GM18499 (cell line): ENCODE measurements at regions not wholly inside any gene's neighbourhood (a gene's known extent, or its start where the extent isn't known, plus 50 kb on each side); places are given as distances from the start of the nearest gene placed in this dataset.
"Not testable (repeated sequence)": the region's sequence is repeated elsewhere in the genome, so short reads cannot be mapped to it uniquely, and the experiment has no call there.

Experiments
- ATAC-seq: cut with Tn5 transposase; IDR thresholded peaks from one replicate; pipeline ENCODE4 v1.9.1; 2021; ENCODE audit warnings: moderate number of reproducible peaks; ENCODE audit not compliant: insufficient read depth, unreplicated experiment

- ATAC-seq: no peak
Observed at GRCh38 chr14:87268997-87269396, 724.0 kb downstream of the GALC start.

- ATAC-seq: no peak
Observed at GRCh38 chr14:87264796-87265195, 728.2 kb downstream of the GALC start.

DNA sequence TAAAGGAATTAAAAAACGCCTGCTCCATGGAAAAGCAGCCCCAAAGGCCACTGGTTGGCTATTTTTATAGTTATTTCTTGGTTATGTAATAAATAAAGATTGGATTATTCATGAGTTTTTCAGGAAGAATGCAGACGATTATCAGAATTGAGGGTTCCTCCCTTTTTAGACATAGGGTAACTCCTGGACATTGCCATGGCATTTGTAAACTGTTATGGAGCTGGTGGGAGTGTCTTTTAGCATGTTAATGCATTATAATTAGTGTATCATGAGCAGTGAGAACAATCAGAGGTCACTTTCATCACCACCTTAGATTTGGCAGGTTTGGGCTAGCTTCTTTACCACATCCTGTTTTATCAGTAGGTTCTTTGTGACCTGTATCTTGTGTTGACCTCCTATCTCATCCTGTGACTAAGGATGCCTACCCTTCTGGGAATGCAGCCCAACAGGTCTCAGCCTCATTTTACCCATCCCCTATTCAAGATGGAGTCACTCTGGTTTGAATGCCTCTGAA is 728.7 kb downstream of the GALC start:
- ATAC-seq: no peak

DNA sequence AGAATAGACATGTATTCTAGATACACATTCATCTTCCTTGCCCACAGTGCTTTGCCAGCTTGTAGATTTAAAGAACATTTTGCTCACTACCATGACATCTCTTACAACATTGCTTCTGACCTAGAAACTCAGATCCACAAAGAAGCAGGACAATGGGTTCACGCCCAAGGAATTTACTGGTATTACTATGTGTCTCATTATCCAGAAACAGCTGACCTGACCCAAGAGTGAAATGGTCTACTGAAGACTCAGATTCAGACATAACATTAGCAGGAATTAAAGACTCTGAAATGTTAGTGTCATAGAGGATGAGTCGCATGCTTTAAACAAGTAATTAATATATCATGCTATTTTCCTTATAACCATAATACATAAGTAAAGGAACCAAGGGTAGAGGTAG is 731.4 kb downstream of the GALC start:
- no peak for ATAC-seq

DNA sequence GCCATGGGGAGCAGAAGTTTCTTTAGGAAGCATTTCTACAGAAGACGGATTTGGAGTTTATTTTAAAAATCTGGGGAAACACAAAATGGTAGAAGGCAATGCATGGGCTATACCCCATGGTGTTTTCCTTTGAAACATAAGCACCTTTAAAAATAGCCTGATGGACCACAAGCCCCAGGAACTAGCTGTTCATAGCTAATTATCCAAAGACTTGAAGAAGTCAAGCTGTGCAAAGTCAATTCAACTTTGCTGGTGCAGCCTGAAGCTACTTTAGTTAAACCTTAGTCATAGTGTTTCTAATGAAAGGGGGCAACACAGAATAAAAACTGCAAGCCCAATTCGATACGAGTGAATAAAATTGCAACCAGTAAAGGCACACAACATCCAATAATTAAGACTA is 732.5 kb downstream of the GALC start:
- ATAC-seq: no peak

GRCh38 chr14:87257421-87257820 is 735.6 kb downstream of the GALC start:
- ATAC-seq: no peak

DNA sequence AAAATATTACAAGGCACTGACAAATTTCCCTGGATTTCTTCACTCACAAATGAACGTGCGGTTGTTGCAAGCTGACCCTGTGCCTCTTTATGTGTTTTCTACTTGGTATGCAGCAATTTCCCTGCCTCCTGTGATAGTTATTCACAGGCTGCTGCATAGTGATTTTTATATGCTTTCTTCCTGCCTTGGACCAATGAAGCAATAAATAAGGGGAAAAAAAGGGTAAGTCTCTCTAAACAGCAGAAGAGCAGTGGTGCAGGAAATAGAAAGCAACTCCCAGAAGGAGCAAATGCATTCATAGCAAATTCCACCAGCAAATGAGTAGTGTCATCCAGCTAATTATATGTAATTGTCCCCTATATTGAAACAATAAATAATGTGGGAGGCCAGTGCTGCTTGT is 737.9 kb downstream of the GALC start:
- no peak for ATAC-seq

- no peak for ATAC-seq
Observed at GRCh38 chr14:87254331-87254874, 738.6 kb downstream of the GALC start.

- not testable (repeated sequence) for ATAC-seq
Observed at GRCh38 chr14:87253791-87254190, 739.2 kb downstream of the GALC start.

- no peak for ATAC-seq
Observed at GRCh38 chr14:87252103-87252502, 740.9 kb downstream of the GALC start.

DNA sequence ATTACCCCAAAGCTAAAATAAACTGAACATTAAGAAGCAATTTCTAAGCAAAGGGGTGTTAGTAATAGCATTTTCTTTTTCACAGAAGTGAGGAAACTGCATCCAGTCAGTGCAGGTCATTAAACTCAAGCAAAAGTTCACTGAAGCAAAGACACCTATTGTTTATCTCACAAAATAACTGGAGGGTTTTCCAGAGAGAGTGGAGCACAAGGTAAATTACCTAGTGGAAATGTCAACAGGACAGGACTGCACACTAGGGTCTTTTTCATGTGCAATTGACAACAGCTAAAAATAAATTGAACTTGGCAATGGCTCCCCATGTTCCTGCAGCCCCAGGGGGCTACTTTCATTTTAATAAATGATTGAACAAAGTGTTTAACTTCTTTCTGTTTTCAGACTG is 742.0 kb downstream of the GALC start:
- no peak for ATAC-seq

GRCh38 chr14:87241018-87241768 is 751.8 kb downstream of the GALC start:
- no peak for ATAC-seq

DNA sequence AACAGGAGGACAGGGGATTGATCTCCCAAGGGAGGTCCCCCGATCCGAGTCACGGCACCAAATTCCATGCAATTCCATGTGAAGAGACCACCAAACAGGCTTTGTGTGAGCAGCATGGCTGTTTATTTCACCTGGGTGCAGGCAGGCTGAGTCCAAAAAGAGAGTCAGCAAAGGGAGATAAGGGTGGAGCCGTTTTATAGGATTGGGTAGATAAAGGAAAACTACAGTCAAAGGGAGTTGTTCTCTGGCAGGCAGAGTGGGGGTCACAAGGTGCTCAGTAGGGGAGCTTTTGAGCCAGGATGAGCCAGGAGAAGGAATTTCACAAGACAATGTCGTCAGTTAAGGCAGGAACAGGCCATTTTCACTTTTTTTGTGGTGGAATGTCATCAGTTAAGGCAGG is 752.7 kb downstream of the GALC start:
- not testable (repeated sequence) for ATAC-seq

GRCh38 chr14:87233806-87234384 is 759.1 kb downstream of the GALC start:
- ATAC-seq: no peak

GRCh38 chr14:87233266-87233665 is 759.7 kb downstream of the GALC start:
- ATAC-seq: no peak

GRCh38 chr14:87231336-87232026 is 761.5 kb downstream of the GALC start:
- ATAC-seq: no peak

DNA sequence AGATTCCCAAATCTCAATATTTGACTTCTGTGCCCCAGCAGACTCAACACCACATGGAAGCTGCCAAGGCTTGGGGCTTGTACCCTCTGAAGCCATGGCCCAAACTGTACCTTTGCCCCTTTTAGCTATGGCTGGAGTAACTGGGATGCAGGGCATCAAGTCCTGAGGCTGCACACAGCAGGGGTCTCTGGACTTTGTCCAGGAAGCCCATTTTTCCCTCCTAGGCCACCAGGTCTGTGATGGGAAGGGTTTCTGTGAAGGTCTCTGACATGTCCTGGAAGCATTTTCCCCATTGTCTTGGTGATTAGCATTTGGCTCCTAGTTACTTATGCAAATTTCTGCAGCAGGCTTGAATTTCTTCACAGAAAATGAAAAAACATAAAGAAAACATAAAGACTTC is 762.3 kb downstream of the GALC start:
- no peak for ATAC-seq

DNA sequence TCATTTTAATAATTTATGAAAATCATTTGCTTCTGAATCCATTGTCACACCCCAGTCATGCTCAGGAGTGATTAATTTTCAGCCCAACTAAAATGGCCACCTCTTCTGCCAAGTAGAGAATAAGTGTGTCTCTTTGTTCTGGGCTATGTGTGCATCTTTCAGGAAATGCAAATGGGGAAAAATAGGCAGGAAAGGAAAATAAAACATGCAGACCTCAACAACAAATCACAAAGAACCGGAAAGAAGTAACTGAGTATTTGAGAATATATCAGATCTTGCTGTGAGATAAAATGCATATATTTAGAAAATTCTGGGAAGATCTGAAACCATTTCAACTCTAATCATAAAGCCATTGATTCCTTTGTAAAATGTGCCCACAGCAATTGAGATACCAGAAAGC is 763.9 kb downstream of the GALC start:
- ATAC-seq: no peak

DNA sequence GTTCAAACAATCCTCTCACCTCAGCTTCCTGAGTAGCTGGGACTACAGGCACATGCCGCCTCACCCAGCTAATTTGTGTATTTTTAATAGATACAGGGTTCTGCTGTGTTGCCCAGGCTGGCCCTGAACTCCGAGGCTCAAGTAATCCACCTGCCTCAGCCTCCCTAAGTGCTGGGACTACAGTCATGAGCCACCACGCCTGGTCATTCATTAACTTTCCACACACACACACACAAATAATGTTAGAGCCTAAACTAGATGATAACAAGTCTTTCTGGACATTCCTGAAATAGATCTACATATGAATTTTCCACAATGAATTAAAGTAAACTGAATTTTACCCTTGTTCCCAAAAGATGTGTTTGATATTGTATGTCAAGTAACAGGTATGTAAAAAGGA is 776.0 kb downstream of the GALC start:
- no peak for ATAC-seq

- ATAC-seq: no peak
Observed at GRCh38 chr14:87214558-87214957, 778.4 kb downstream of the GALC start.

DNA sequence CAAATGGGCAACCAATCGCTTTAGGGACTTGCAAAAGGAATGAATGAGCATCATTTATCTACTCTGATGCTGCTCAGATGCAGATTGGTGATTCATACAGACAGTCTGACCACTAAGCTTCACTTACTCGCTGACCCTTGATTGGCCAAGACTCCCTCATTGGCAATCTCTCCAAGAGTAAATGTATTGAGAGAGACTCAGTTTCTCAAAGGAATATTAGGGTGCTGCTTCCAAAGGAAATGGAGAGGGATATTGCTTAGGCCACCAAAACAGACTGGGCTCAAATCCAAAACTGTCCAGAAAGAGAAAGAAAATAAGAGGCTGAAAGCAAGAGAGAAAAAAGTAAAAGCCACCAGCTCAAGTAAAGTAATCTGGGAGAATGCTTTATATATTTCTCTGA is 785.2 kb downstream of the GALC start:
- no peak for ATAC-seq
